Left renal cortex interstitium (tissue), 4 donors: ENCODE measurements at regions not wholly inside any gene's neighbourhood (a gene's known extent, or its start where the extent isn't known, plus 50 kb on each side); places are given as distances from the start of the nearest gene placed in this dataset.

Experiments used
- DNase-seq, 4 donors: peaks; one replicate each; pipeline ENCODE4 v3.0.0-alpha.2; 2013; ENCODE audit warnings: low read depth in 4 of 4, low spot score in 2 of 4, missing footprints in 1 of 4

- no peak for DNase-seq
Observed at GRCh38 chr4:100130964-100131363, 59.3 kb downstream of the DDIT4L start.

GRCh38 chr4:100130491-100130890, 59.8 kb downstream of the DDIT4L start:
- no peak for DNase-seq

GRCh38 chr4:100129774-100130173, 60.5 kb downstream of the DDIT4L start:
- DNase-seq: no peak

- no peak for DNase-seq
Observed at GRCh38 chr4:100128338-100128737, 61.9 kb downstream of the DDIT4L start.

GRCh38 chr4:100124715-100125114, 65.6 kb downstream of the DDIT4L start:
- no peak for DNase-seq

GRCh38 chr4:100118181-100118580, 72.1 kb downstream of the DDIT4L start:
- DNase-seq: no peak

- DNase-seq: no peak
Observed at GRCh38 chr4:100117750-100118149, 72.5 kb downstream of the DDIT4L start.

GRCh38 chr4:100114909-100115308, 75.4 kb downstream of the DDIT4L start:
- DNase-seq: no peak

GRCh38 chr4:100113732-100114131, 76.5 kb downstream of the DDIT4L start:
- no peak for DNase-seq

GRCh38 chr4:100113096-100113495, 77.2 kb downstream of the DDIT4L start:
- no peak for DNase-seq

- no peak for DNase-seq
Observed at GRCh38 chr4:100109921-100110320, 80.3 kb downstream of the DDIT4L start.

- DNase-seq: no peak
Observed at GRCh38 chr4:100108869-100109268, 81.4 kb downstream of the DDIT4L start.

GRCh38 chr4:100106982-100107381, 83.3 kb downstream of the DDIT4L start:
- DNase-seq: no peak

- no peak for DNase-seq
Observed at GRCh38 chr4:100103671-100104070, 86.6 kb downstream of the DDIT4L start.

- DNase-seq: no peak
Observed at GRCh38 chr4:100100985-100101384, 89.3 kb downstream of the DDIT4L start.

- DNase-seq: no peak
Observed at GRCh38 chr4:100099746-100100145, 90.5 kb downstream of the DDIT4L start.

GRCh38 chr4:100098681-100099080, 91.6 kb downstream of the DDIT4L start:
- no peak for DNase-seq

- no peak for DNase-seq
Observed at GRCh38 chr4:100098011-100098545, 92.2 kb downstream of the DDIT4L start.

- DNase-seq: peak in 1 of 4 donors; percentile 37
Observed at GRCh38 chr4:100095729-100096595, 94.3 kb downstream of the DDIT4L start.

GRCh38 chr4:100093091-100093866, 97.0 kb downstream of the DDIT4L start:
- peak in 3 of 4 donors; percentile 62 to 78 (median 63) for DNase-seq

GRCh38 chr4:100087743-100088142, 102.5 kb downstream of the DDIT4L start:
- DNase-seq: no peak
